ENCODE measurements at regions not wholly inside any gene's neighbourhood (a gene's known extent, or its start where the extent isn't known, plus 50 kb on each side); places are given as distances from the start of the nearest gene placed in this dataset.

DNA sequence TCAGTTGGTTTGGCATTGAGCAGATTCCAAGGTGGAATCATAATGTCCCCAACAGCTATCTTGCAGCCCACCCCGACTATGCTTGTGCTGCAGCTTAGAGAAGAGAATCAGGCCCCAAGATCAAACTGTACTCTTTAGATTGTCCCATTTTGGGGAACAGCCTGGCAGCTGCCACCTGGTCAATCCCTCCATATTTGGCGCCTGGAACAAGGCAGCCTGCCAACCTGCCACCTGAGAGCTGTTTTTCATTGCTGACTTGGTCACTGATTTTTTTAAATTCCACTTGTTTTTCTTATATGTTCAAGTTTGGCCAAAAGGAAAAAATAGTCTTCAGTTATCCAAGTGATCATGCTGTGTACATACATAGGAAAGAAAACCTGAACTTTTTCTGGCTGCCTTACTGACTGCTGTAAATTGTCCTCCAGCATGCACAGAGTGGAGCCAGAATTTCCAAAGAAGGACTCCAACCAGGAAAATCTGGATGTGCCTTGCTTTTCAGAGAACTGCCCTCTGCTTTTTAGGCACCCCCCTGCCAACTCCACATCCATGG lies 504.2 kb downstream of the ENC1 start:
- H3K4me1 ChIP-seq (ENCODE audit: control insufficient read depth, insufficient read depth, low read length) = no peaks in the 10 kb centered on the region
- no peak overlapping the region for H3K27ac ChIP-seq (ENCODE audit: low read depth, low read length)
- H3K27me3 ChIP-seq (ENCODE audit: control insufficient read depth, insufficient read depth, low read length) = no peaks in the 10 kb centered on the region
- H3K9me3 ChIP-seq (ENCODE audit: control insufficient read depth, insufficient read depth, low read length) = no peaks in the 10 kb centered on the region
- H3K36me3 ChIP-seq (ENCODE audit: control insufficient read depth, insufficient read depth, low read length) = no peaks in the 10 kb centered on the region
- no peak overlapping the region for H3K9ac ChIP-seq (ENCODE audit: low read depth, low read length)
- no peak overlapping the region for H3K4me3 ChIP-seq (ENCODE audit: low read depth, low read length)

DNA sequence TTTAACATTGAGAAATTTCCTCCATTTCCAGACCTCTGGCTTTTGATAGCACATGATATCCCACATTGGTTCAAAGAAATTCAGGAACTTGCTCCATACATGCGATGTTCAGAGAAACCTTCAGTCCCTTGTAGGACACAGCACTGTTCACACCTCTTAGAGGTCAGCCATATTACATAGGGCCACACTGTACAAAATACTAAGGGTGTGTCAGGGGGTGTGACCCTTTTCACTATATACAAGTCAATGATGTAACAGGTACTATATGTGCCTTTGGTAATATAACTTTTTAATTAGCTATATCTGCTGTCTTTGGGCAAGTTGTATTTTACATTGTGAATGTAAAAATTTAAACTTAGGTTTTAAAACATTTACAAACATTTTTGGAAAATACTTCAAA lies 505.5 kb downstream of the ENC1 start:
- Histone ChIP-seq H3K27ac (ENCODE audit: low read depth, low read length) (no peak overlapping the region), H3K27me3 (ENCODE audit: control insufficient read depth, insufficient read depth, low read length) (no peaks in the 10 kb centered on the region), H3K9me3 (ENCODE audit: control insufficient read depth, insufficient read depth, low read length) (no peaks in the 10 kb centered on the region), H3K9ac (ENCODE audit: low read depth, low read length) (no peak overlapping the region), H3K36me3 (ENCODE audit: control insufficient read depth, insufficient read depth, low read length) (no peaks in the 10 kb centered on the region), H3K4me3 (ENCODE audit: low read depth, low read length) (no peak overlapping the region), H3K4me1 (ENCODE audit: control insufficient read depth, insufficient read depth, low read length) (no peaks in the 10 kb centered on the region)

DNA sequence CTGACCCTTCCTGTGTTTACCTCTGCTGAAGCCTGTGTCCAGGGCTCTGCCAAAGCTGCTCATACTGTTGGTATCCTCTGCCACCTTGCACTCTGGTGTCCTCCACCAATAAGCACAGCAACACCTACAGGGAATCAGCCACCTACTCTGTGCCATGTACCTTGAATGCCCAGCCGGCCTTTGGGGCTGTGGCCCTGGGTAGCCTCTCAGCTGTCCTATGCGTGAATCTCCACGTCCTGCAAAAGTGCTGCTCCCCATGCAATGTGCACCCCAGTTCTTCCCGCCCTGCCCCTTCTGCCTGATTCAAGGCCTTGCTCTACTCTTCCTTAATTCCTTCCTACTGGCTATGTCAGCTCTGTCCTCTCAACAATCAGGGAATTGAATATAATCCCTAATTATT lies 506.5 kb downstream of the ARHGEF28 start:
- no peak overlapping the region for H3K27ac ChIP-seq (ENCODE audit: low read depth, low read length)
- H3K9ac ChIP-seq (ENCODE audit: low read depth, low read length) = no peak overlapping the region
- no peaks in the 10 kb centered on the region for H3K36me3 ChIP-seq (ENCODE audit: control insufficient read depth, insufficient read depth, low read length)
- H3K4me1 ChIP-seq (ENCODE audit: control insufficient read depth, insufficient read depth, low read length) = no peaks in the 10 kb centered on the region
- H3K27me3 ChIP-seq (ENCODE audit: control insufficient read depth, insufficient read depth, low read length) = no peaks in the 10 kb centered on the region
- no peak overlapping the region for H3K4me3 ChIP-seq (ENCODE audit: low read depth, low read length)
- H3K9me3 ChIP-seq (ENCODE audit: control insufficient read depth, insufficient read depth, low read length) = no peaks in the 10 kb centered on the region

DNA sequence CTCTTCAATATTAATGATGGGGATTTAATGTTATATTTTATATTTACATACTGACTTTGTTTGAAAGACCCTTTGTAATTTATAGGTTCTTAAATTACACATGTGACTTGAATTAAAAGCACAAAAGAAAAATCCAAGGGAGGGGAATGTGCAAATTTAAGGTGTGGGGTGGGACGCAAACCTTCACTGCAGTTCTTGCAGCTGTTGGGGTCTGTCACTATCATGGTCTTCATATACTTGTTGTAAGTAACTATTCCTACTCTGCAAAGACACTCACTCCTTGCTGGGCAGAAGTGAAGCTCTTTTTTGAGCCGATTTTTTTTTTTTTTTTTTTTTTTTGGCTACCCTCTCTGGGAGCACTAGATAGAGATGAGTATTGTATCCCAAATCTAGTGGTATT lies 505.3 kb downstream of the ARHGEF28 start:
- no peak overlapping the region for H3K9ac ChIP-seq (ENCODE audit: low read depth, low read length)
- no peaks in the 10 kb centered on the region for H3K36me3 ChIP-seq (ENCODE audit: control insufficient read depth, insufficient read depth, low read length)
- H3K27ac ChIP-seq (ENCODE audit: low read depth, low read length) = no peak overlapping the region
- no peak overlapping the region for H3K4me3 ChIP-seq (ENCODE audit: low read depth, low read length)
- H3K4me1 ChIP-seq (ENCODE audit: control insufficient read depth, insufficient read depth, low read length) = no peaks in the 10 kb centered on the region
- no peaks in the 10 kb centered on the region for H3K27me3 ChIP-seq (ENCODE audit: control insufficient read depth, insufficient read depth, low read length)
- no peaks in the 10 kb centered on the region for H3K9me3 ChIP-seq (ENCODE audit: control insufficient read depth, insufficient read depth, low read length)

DNA sequence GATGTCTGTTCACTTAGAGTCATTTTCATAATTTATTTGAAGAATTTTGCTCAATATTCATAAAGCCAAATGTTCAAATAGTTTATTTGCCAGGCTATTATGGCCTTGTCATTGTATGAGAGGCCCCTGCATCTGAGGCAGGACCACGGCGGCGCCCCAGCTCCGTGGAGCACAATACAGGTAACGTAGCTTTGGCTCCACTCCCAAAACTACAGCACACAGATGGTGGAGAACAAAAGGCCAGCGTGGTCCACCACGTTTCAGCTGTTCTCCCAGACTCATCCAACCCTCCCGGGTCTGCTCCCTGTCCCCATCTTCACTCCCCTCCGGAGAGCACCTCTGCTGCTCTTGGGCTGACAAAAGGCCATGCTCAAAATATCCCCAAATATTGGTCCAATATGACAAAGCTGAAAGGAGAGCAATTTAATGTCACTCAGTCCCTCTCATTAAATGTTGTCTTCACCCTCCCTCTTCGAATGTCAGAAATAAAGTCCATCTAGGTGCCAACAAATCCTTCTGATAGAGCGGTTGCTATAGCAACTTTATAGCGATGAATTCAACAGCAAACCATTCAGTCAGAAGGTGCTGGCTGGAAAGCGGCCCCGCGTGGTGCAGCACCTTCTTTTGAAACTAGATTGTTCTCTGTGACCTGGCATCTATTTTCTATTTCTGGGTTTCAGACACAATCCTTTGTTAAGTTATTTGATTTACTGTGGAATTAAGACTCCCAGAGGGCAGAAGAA lies 504.3 kb downstream of the ARHGEF28 start:
- no peaks in the 10 kb centered on the region for H3K27me3 ChIP-seq (ENCODE audit: control insufficient read depth, insufficient read depth, low read length)
- H3K9me3 ChIP-seq (ENCODE audit: control insufficient read depth, insufficient read depth, low read length) = no peaks in the 10 kb centered on the region
- no peak overlapping the region for H3K4me3 ChIP-seq (ENCODE audit: low read depth, low read length)
- H3K4me1 ChIP-seq (ENCODE audit: control insufficient read depth, insufficient read depth, low read length) = no peaks in the 10 kb centered on the region
- H3K9ac ChIP-seq (ENCODE audit: low read depth, low read length) = no peak overlapping the region
- no peak overlapping the region for H3K27ac ChIP-seq (ENCODE audit: low read depth, low read length)
- no peaks in the 10 kb centered on the region for H3K36me3 ChIP-seq (ENCODE audit: control insufficient read depth, insufficient read depth, low read length)

DNA sequence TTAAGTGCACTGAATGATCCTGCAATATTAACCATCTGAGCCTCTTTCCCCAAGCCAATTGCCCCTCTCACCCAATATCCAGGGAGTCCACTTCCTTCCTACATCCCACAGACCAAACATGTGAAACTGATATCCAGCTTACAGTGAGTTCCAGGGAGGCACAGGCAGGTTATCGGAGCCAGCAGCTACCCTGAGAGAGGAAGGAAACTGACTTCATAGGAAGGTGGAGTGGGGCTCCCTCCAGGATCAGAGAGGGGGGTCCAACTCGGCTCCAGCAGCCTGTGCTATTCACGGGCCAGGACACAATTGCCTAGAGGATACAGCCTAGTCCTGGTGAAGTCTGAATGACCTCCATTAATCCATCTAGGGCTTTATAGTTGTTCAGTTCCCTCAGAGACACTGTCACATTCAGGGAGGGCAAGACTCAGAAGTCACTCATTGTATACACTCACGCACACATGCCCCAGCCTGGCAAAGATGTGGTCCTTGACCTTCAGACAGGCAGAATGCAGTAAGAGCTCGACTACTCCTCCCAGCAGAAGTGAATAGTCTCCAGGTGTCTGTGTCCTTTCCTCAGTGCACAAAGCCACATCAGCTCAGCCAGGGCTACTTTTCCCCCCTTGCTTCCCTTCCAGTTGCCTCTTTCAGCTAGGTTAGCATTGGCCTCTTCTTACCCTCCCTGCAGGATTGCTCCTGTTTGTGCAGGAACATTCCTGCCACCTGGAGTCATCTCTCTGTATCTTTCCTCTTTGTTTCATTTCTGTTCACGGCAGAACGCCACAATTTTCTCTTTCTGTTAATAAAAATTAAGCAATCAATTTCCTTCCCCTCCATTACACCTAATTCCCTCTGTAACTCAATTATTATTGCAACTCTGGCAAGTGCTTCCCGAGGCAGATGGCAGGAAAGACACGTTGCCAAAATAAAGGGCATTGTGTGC lies 501.7 kb downstream of the ARHGEF28 start:
- Histone ChIP-seq H3K4me3 (ENCODE audit: low read depth, low read length) (no peak overlapping the region), H3K4me1 (ENCODE audit: control insufficient read depth, insufficient read depth, low read length) (no peaks in the 10 kb centered on the region), H3K27ac (ENCODE audit: low read depth, low read length) (no peak overlapping the region)

DNA sequence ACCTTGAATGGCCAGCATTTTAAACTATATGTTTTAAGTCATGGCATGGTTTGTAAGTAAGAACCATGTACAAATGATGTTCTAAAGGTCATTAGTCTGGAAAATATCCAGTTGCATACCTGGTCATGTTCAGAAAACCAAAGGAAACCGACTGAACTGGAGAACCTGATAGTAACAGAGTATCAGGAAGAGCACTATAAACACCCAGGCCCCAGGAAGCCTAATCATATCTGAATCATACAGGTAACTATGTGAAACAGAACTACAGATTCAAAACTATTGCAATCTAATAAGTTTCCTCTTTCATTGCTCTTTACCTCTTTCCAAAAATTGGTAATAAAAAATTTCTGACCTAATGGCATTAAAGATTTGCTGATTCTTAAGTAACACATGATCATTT lies 500.3 kb downstream of the ARHGEF28 start:
- Histone ChIP-seq H3K27ac (ENCODE audit: low read depth, low read length) (no peak overlapping the region), H3K27me3 (ENCODE audit: control insufficient read depth, insufficient read depth, low read length) (no peaks in the 10 kb centered on the region), H3K9ac (ENCODE audit: low read depth, low read length) (no peak overlapping the region), H3K4me1 (ENCODE audit: control insufficient read depth, insufficient read depth, low read length) (no peaks in the 10 kb centered on the region), H3K9me3 (ENCODE audit: control insufficient read depth, insufficient read depth, low read length) (no peaks in the 10 kb centered on the region), H3K36me3 (ENCODE audit: control insufficient read depth, insufficient read depth, low read length) (no peaks in the 10 kb centered on the region), H3K4me3 (ENCODE audit: low read depth, low read length) (no peak overlapping the region)

More for the DNA sequence above, 501.7 kb downstream of the ARHGEF28 start:
- Histone ChIP-seq H3K27me3 (ENCODE audit: control insufficient read depth, insufficient read depth, low read length) (no peaks in the 10 kb centered on the region), H3K9ac (ENCODE audit: low read depth, low read length) (no peak overlapping the region), H3K9me3 (ENCODE audit: control insufficient read depth, insufficient read depth, low read length) (no peaks in the 10 kb centered on the region), H3K36me3 (ENCODE audit: control insufficient read depth, insufficient read depth, low read length) (no peaks in the 10 kb centered on the region)

DNA sequence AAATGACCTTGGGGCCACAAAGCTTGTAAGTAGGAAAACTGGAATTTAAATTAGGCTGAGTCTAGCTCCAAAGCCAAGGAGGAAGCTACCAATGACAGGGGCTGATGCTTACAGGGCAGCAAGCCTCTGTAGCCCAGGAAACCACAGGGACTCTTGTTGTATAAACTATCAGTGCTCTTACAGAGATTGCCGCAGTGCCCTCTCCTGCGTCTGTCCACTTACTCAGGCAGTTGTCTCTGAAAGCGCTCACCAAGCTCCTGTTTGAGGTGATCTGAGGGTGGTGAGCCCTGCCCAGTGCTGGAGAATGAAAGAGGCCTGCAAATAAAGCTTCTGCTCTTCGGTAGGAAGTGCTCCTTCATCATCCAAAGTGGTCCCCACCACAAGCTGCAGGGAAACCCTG lies 498.8 kb downstream of the ARHGEF28 start:
- Histone ChIP-seq H3K27me3 (ENCODE audit: control insufficient read depth, insufficient read depth, low read length) (no peaks in the 10 kb centered on the region), H3K27ac (ENCODE audit: low read depth, low read length) (no peak overlapping the region), H3K9ac (ENCODE audit: low read depth, low read length) (no peak overlapping the region), H3K4me1 (ENCODE audit: control insufficient read depth, insufficient read depth, low read length) (no peaks in the 10 kb centered on the region), H3K36me3 (ENCODE audit: control insufficient read depth, insufficient read depth, low read length) (no peaks in the 10 kb centered on the region), H3K4me3 (ENCODE audit: low read depth, low read length) (no peak overlapping the region), H3K9me3 (ENCODE audit: control insufficient read depth, insufficient read depth, low read length) (no peaks in the 10 kb centered on the region)

DNA sequence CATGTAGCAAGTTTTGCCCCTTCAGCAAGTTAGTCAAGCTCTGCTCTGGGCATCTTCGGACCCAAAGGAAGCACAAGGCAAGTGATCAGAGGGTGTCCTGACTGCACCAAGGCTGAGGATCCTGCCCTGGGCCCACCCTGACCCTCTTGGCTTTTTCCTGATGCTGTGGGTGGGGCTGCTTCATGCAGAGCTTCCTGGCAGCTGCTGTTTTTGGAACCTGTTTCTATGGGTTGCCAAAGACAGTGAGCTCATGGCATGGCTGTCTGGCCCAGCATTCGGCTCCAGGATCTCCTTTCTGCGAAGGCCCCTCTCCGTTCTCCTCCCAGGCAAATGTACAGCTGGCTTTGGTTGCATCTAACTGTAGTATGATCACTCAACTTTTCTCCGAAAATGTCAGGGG lies 497.9 kb downstream of the ARHGEF28 start:
- H3K4me3 ChIP-seq (ENCODE audit: low read depth, low read length) = no peak overlapping the region
- H3K27ac ChIP-seq (ENCODE audit: low read depth, low read length) = no peak overlapping the region
- H3K9ac ChIP-seq (ENCODE audit: low read depth, low read length) = no peak overlapping the region
- no peaks in the 10 kb centered on the region for H3K4me1 ChIP-seq (ENCODE audit: control insufficient read depth, insufficient read depth, low read length)
- H3K36me3 ChIP-seq (ENCODE audit: control insufficient read depth, insufficient read depth, low read length) = no peaks in the 10 kb centered on the region
- no peaks in the 10 kb centered on the region for H3K9me3 ChIP-seq (ENCODE audit: control insufficient read depth, insufficient read depth, low read length)
- no peaks in the 10 kb centered on the region for H3K27me3 ChIP-seq (ENCODE audit: control insufficient read depth, insufficient read depth, low read length)

DNA sequence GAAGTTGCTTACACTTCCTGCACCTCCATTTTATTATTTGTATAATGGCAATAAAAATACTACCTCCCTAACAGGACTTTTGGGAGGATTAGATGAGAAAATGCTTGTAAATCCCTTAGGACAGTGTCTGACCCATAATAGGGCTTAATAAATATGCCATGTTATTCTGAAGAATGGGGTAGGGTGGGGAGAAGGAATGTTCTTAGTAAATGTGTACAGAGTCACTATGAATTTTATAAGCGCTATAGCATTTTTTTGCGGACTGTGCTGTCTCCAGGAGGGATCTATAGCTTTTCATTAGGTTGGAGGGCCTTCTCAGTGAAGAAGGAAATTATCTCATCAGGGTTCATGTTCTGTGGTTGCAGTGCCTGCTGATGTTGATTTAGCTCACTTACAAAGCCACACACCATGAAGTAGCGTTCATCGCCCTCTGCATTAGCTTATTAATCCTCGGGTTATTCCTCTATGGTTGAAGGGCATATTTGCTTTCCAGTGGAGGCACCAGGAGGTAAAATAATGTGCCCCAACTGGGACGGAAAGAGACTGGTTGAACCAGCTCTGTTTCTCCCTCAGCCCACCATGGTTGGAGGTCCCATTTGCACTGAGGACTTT lies 497.1 kb downstream of the ARHGEF28 start:
- Histone ChIP-seq H3K9ac (ENCODE audit: low read depth, low read length) (no peak overlapping the region), H3K4me1 (ENCODE audit: control insufficient read depth, insufficient read depth, low read length) (no peaks in the 10 kb centered on the region), H3K27me3 (ENCODE audit: control insufficient read depth, insufficient read depth, low read length) (no peaks in the 10 kb centered on the region), H3K4me3 (ENCODE audit: low read depth, low read length) (no peak overlapping the region), H3K36me3 (ENCODE audit: control insufficient read depth, insufficient read depth, low read length) (no peaks in the 10 kb centered on the region), H3K27ac (ENCODE audit: low read depth, low read length) (no peak overlapping the region), H3K9me3 (ENCODE audit: control insufficient read depth, insufficient read depth, low read length) (no peaks in the 10 kb centered on the region)
